ENCODE measurements at regions not wholly inside any gene's neighbourhood (a gene's known extent, or its start where the extent isn't known, plus 50 kb on each side); places are given as distances from the start of the nearest gene placed in this dataset.

DNA sequence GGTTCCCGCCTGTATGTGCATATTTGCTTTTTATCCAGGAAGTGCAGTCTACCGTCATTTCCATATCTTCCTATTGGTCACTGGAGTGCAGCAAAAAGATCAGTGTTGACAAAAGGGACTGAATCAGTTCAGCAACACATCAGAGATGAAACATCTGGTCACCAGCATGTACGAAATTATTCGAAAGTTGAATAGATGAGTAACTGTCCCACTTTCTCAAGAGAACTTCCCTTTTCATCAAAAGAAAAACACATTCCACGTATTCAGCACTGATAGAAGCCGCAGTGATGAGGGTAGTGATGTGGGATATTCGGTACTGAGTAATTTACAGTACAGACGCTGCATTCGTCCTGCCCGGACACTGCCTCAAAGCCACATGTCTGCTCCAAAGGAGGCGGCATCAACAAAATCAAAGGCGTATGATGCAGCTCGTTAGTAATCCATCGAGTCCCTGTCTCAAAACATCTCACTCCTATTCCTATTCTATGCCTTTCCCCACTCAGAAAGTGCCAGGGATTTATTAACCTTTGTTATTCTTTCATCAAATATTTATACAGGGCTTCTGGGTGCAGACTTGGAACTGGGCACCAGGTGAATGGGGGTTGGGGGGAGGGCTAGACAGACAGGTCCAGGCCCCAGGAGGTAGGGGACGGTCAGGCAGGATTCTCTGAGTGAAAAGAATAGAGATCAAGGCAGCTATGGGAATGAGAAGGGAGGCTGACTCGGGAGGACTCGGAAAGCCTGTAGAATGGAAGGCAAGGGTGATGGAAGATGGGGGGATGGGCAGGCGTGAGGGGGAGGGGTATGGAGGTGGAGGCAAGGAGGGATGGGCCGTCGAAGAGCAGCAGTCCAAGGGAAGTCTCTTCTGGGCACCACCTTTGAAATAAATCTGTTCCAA is 79.5 kb upstream of the SLC45A1 start:
- TF ChIP-seq, protein P1, sequence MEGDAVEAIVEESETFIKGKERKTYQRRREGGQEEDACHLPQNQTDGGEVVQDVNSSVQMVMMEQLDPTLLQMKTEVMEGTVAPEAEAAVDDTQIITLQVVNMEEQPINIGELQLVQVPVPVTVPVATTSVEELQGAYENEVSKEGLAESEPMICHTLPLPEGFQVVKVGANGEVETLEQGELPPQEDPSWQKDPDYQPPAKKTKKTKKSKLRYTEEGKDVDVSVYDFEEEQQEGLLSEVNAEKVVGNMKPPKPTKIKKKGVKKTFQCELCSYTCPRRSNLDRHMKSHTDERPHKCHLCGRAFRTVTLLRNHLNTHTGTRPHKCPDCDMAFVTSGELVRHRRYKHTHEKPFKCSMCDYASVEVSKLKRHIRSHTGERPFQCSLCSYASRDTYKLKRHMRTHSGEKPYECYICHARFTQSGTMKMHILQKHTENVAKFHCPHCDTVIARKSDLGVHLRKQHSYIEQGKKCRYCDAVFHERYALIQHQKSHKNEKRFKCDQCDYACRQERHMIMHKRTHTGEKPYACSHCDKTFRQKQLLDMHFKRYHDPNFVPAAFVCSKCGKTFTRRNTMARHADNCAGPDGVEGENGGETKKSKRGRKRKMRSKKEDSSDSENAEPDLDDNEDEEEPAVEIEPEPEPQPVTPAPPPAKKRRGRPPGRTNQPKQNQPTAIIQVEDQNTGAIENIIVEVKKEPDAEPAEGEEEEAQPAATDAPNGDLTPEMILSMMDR (IDR thresholded peaks at IDR 0.05; ENCODE audit: poor library complexity, severe bottlenecking), result no peak
- TF ChIP-seq EP300 (conservative IDR thresholded peaks at IDR 0.05; ENCODE audit: poor library complexity, severe bottlenecking) (no peak), POLR2AphosphoS5 (IDR thresholded peaks at IDR 0.05) (no peak), SMC3 (conservative IDR thresholded peaks at IDR 0.05; ENCODE audit: poor library complexity) (no peak)
